HCT116 (cell line): ENCODE measurements at regions not wholly inside any gene's neighbourhood (a gene's known extent, or its start where the extent isn't known, plus 50 kb on each side); places are given as distances from the start of the nearest gene placed in this dataset.

Source experiments
- ATAC-seq: fragments of 200-7000 bp; cut with Tn5 transposase; 2 replicates; pipeline ENCODE4 v1.9.1; 2020; ENCODE audit warnings: mild to moderate bottlenecking, moderate library complexity
- BruUV-seq: library from RNA; stranded (reverse); fragments of 400-500 nt; replicated peaks from 2 replicates; lab custom pipeline; 2021; lab: Mats Ljungman, UMichigan
- CTCF ChIA-PET: fragments of 300-600 bp; sonication (Branson Sonifier 250); formaldehyde crosslinking; loops from one replicate; lab custom pipeline; 2021; ENCODE audit warnings: antibody characterized with exemption; lab: Charles Lee
- POLR2A ChIA-PET: fragments of 300-600, 350-600 bp; sonication (Branson Sonifier 250); formaldehyde crosslinking; loops from one replicate; lab custom pipeline; 2021; ENCODE audit warnings: antibody characterized with exemption; lab: Charles Lee
- RAD21 ChIA-PET, 2 experiments: fragments of 300-600 bp; sonication (Branson Sonifier 250); formaldehyde crosslinking; loops; one replicate each; lab custom pipeline; 2023; ENCODE audit warnings: low total read pairs in 2 of 2; ENCODE audit not compliant: uncharacterized antibody in 2 of 2, unreplicated experiment in 2 of 2, low non-redundant PET in 1 of 2; lab: Charles Lee
- DNase-seq: peaks from one replicate; pipeline ENCODE4 v3.0.0-alpha.2; 2010; ENCODE audit warnings: low read depth, low spot score
- H2AFZ ChIP-seq: fragments of 200-600 bp; shearing (Covaris generic), sonication (generic); 2 replicates; pipeline ENCODE4 v1.6.1; 2017; ENCODE audit warnings: low read depth, mixed run types, mixed read lengths, antibody characterized with exemption, low read length; ENCODE audit not compliant: poor library complexity, severe bottlenecking
- H3K27ac ChIP-seq: 2 replicates; pipeline ENCODE4 v1.5.1; 2012; ENCODE audit warnings: low read depth, low read length
- H3K27me3 ChIP-seq: fragments of 200-600 bp; sonication (generic); 2 replicates; pipeline ENCODE4 v1.6.1; 2016; ENCODE audit warnings: mixed run types, low read length, mixed read lengths; ENCODE audit not compliant: insufficient read depth
- H3K36me3 ChIP-seq, 2 experiments: fragments of 200-500 bp in 1 of 2; fragments of 200-600 bp in 1 of 2; sonication (Bioruptor generic) in 1 of 2; sonication (generic) in 1 of 2; 2 replicates each; pipeline versions ENCODE4 v1.5.1 to v1.6.1; 2014 to 2016; ENCODE audit warnings: low read length in 2 of 2, inconsistent platforms in 1 of 2, mixed read lengths in 1 of 2, mixed run types in 1 of 2; ENCODE audit not compliant: insufficient read depth in 2 of 2, control insufficient read depth in 1 of 2
- H3K4me1 ChIP-seq, 2 experiments: fragments of 200-600 bp in 1 of 2; sonication (generic) in 1 of 2; 2 replicates each; pipeline versions ENCODE4 v1.5.1 to v1.6.1; 2012 to 2017; ENCODE audit warnings: low read length in 2 of 2, inconsistent platforms in 1 of 2, mild to moderate bottlenecking in 1 of 2, mixed read lengths in 1 of 2, mixed run types in 1 of 2, moderate library complexity in 1 of 2; ENCODE audit not compliant: insufficient read depth in 2 of 2, control insufficient read depth in 1 of 2
- H3K4me2 ChIP-seq: fragments of 200-600 bp; sonication (generic); 2 replicates; pipeline ENCODE4 v1.6.1; 2017; ENCODE audit warnings: mixed run types, low read length, mixed read lengths
- H3K4me3 ChIP-seq, 2 experiments: fragments of 200-600 bp in 1 of 2; sonication (generic) in 1 of 2; replicated peaks in 1 of 2; 2 replicates each; pipeline ENCODE4 v1.5.1; 2011 to 2016; ENCODE audit warnings: low read length in 2 of 2, control low read depth in 1 of 2, low read depth in 1 of 2, mild to moderate bottlenecking in 1 of 2, mixed read lengths in 1 of 2, mixed run types in 1 of 2
- H3K79me2 ChIP-seq: fragments of 200-600 bp; sonication (generic); 2 replicates; pipeline ENCODE4 v1.6.1; 2017; ENCODE audit warnings: mild to moderate bottlenecking, mixed run types, low read length, moderate library complexity, mixed read lengths; ENCODE audit not compliant: insufficient read depth
- H3K9ac ChIP-seq: fragments of 200-600 bp; sonication (generic); 2 replicates; pipeline ENCODE4 v1.6.1; 2016; ENCODE audit warnings: low read length, mixed read lengths
- H3K9me2 ChIP-seq: fragments of 200-600 bp; sonication (generic), shearing (Covaris generic); 2 replicates; pipeline ENCODE4 v1.6.1; 2017; ENCODE audit warnings: mixed run types, mild to moderate bottlenecking, moderate library complexity; ENCODE audit not compliant: insufficient read depth
- H3K9me3 ChIP-seq, 2 experiments: fragments of 200-500 bp in 1 of 2; fragments of 200-600 bp in 1 of 2; sonication (Bioruptor generic) in 1 of 2; sonication (generic) in 1 of 2; 2 replicates each; pipeline ENCODE4 v1.6.1; 2014 to 2017; ENCODE audit warnings: low read length in 2 of 2, mixed read lengths in 2 of 2, inconsistent platforms in 1 of 2, low read depth in 1 of 2, mild to moderate bottlenecking in 1 of 2, mixed run types in 1 of 2, moderate library complexity in 1 of 2; ENCODE audit not compliant: control insufficient read depth in 1 of 2, insufficient read depth in 1 of 2
- H4K20me1 ChIP-seq: fragments of 200-600 bp; sonication (generic), shearing (Covaris generic); 2 replicates; pipeline ENCODE4 v1.6.1; 2017; ENCODE audit warnings: mixed run types, mild to moderate bottlenecking, moderate library complexity; ENCODE audit not compliant: insufficient read depth
- ELF1 ChIP-seq: IDR thresholded peaks from 2 replicates; pipeline ENCODE4 v1.6.1; 2012; ENCODE audit warnings: low read depth, borderline replicate concordance
- REST ChIP-seq: IDR thresholded peaks from 2 replicates; pipeline ENCODE4 v1.6.1; 2012; ENCODE audit warnings: low read depth
- intact Hi-C: fragments of 100-400 bp; cut with micrococcal nuclease; formaldehyde crosslinking; loops from 2 replicates; pipeline ENCODE4 v1.10.0; 2022

GRCh38 chr6:168722397-168722796, 281.4 kb downstream of the SMOC2 start:
- intact Hi-C loops = no loop called here
- Histone ChIP-seq H3K27ac (no peak overlapping the region), H3K9me2 (no peaks in the 10 kb centered on the region)

More at GRCh38 chr6:168722397-168722796, 281.4 kb downstream of the SMOC2 start:
- no peak overlapping the region for H2AFZ ChIP-seq
- ChIA-PET POLR2A (no interaction called here), RAD21 (no interaction called here), CTCF (no interaction called here)
- no peaks in the 10 kb centered on the region for H4K20me1 ChIP-seq
- no peak overlapping the region for H3K4me2 ChIP-seq
- no peaks in the 10 kb centered on the region for H3K9me3 ChIP-seq
- H3K4me3 ChIP-seq = no peak overlapping the region
- no peak overlapping the region for H3K9ac ChIP-seq
- H3K36me3 ChIP-seq = no peaks in the 10 kb centered on the region
- no peak for ATAC-seq
- H3K79me2 ChIP-seq = no peaks in the 10 kb centered on the region
- H3K4me1 ChIP-seq = no peaks in the 10 kb centered on the region
- DNase-seq = no peak
- no TSS peak for BruUV-seq
- no peaks in the 10 kb centered on the region for H3K27me3 ChIP-seq
- no peak for TF ChIP-seq ELF1
- no peak for TF ChIP-seq REST
